Stimulated activated CD4-positive, alpha-beta T cell treated with anti-CD3 and anti-CD28 coated beads, TNF-alpha, amount 100 ng/mL, for 1 hour (primary cell): ENCODE measurements at regions not wholly inside any gene's neighbourhood (a gene's known extent, or its start where the extent isn't known, plus 50 kb on each side); places are given as distances from the start of the nearest gene placed in this dataset.
"Not testable (repeated sequence)": the region's sequence is repeated elsewhere in the genome, so short reads cannot be mapped to it uniquely, and the experiment has no call there.

Source experiments
- DNase-seq, 3 donors: peaks; one replicate each; pipeline ENCODE4 v3.0.0-alpha.2; 2020; ENCODE audit warnings: low read depth in 3 of 3, low spot score in 1 of 3

DNA sequence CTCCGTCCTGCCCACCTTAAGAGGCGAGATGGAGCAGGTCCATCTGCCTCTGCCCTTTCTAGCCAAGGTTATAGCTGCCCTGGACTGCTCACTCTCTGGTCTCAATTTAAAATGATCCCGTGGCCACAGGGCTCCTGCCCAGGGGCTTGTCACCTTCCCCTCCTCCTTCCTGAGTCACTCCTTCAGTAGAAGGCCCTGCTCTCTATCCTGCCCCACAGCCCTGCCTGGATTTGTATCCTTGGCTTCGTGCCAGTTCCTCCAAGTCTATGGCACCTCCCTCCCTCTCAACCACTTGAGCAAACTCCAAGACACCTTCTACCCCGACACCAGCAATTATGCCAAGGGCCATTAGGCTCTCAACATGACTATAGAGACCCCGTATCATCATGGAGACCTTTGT lies 105.3 kb upstream of the PZP start:
- not testable (repeated sequence) for DNase-seq

DNA sequence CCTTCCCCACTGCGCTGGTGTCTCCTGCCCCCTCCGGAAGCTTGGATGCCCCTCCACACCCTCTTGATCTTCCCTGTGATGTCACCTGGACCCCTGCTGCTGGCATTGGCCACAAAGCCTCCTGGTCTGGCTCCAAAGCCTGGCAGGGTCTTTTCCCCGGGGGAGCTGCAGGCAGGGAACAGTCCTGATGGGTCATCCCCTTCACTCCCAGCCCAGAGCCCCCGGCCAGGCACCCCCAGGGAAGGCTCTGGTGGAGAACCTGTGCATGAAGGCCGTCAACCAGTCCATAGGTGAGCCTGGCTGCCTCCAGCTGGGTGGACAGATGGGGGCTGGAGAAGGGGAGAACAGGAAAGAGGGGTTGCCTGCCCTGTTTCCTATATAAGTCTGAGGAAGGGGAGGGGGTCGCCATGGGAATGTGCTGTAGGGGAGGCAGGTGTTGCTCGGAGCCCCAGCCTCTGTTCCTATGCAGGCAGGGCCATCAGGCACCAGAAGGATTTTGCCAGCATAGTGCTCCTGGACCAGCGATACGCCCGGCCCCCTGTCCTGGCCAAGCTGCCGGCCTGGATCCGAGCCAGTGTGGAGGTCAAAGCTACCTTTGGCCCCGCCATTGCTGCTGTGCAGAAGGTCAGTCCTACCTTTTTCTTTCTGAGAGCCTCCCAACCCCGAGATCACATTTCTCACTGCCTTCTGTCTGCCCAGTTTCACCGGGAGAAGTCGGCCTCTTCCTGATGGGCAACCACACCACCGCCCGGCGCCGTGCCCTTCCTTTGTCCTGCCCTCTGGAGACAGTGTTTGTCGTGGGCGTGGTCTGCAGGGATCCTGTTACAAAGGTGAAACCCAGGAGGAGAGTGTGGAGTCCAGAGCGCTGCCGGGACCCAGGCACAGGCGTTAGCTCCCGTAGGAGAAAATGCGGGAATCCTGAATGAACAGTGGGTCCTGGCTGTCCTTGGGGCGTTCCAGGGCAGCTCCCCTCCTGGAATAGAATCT lies 104.5 kb upstream of the PZP start:
- DNase-seq = not testable (repeated sequence)

DNA sequence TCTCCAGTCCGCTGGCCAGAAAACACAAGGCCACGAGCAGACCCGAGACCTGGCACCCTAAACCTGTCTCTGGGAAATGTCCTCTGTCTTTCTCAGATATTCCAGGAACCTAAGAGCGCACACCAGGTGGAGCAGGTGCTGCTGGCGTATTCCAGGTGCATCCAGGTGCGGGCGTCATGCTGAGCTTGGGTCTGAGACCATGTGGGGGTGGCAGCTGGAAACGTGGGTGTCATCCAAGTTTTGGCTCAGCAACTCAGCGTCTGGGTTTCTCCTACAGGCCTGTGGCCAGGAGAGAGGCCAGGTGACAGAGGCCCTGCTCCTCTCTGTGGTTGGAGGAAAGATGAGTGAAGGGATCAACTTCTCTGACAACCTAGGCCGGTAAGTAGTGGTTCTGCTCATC lies 103.3 kb upstream of the PZP start:
- not testable (repeated sequence) for DNase-seq

DNA sequence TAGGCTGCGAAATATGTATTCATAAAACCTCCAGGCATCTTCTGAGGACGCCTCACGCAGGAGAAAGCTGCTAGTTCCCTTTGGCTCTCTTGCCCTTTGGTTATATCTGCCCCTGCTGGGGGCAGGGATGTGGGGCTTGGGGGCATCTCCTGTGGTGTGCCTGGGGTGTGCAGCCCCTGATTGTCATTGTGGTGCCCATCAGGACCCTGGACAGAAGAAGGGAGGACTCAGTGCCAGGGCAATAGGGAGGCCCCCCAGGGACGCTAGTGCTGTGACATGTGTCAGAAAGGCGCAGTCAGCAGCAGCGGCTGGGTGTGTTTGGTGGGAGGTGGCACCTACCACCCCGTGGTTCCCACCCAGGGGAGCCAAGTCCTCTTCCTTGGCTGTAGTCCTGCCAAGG lies 102.5 kb upstream of the PZP start:
- not testable (repeated sequence) for DNase-seq

DNA sequence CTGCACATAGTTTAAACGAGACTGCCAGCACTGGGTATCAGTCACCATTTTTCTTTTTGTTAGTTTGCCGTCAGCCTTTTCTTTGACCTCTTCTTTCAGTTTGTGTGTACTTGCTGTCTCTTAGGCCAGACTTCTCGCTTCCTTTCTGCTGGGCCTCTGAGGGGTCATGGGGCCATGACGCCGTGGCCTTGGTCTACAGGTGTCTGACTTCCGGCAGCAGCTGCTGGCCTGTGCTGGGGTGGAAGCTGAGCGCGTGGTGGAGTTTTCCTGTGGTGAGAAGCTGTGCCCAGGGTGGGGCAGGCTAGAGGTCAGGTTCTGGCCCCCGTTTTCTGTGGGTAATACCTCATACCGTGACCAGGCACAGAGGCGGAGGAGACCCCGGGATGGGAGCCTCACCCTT lies 101.6 kb upstream of the PZP start:
- not testable (repeated sequence) for DNase-seq

DNA sequence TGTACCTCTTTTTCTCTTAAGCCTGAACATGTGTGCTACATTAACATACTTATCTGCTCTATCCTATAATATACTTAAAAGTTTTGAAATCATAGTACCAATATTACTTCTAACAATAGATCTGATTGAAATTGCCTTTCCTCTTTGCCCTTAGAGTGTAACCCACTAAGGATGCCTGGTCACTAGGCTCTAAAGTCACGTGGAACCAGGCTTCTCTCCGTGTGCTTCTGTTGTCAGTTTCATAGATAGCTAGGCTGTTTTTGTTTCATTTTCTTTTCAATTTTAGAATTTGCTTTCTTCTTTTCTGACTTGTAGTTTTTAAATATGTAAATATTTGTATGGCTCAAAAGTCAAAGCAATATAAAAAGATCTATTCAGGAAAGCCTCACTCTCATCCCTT lies 100.5 kb upstream of the PZP start:
- not testable (repeated sequence) for DNase-seq

DNA sequence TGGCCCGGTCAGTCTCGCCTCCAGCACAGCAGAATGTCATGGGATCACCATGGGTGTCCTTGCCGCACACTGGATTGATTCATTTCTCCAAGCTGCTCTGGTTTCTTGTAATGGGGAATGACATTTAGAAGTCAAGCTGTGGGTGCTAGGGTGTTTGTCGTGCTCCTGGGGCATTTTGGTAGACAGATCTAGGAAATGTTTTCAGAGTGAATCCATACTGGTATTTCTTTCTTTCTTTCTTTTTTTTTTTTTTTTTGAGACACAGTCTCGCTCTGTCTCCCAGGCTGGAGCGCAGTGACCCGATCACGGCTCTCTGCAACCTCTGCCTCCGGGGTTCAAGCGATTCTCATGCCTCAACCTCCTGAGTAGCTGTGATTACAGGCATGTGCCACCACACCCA lies 100.0 kb upstream of the PZP start:
- not testable (repeated sequence) for DNase-seq

DNA sequence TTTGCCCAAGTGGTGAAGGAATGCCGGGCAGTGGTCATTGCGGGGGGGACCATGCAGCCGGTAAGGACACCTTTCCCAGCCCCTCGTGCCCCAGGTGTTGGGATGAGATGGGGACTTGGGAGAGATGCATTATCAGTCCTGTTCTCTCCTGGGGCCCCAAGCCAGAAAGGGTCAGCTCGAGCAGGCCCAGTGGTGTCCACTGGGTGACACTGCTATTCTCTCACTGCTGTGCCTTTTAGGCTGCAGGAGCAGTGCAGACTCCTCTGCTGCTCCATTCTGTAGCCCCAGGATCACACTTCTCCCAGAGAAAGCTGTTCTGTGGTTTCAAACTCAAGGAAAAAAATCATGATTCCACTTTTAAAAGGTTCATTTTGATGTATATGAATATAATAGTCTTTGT lies 99.1 kb upstream of the PZP start:
- not testable (repeated sequence) for DNase-seq

DNA sequence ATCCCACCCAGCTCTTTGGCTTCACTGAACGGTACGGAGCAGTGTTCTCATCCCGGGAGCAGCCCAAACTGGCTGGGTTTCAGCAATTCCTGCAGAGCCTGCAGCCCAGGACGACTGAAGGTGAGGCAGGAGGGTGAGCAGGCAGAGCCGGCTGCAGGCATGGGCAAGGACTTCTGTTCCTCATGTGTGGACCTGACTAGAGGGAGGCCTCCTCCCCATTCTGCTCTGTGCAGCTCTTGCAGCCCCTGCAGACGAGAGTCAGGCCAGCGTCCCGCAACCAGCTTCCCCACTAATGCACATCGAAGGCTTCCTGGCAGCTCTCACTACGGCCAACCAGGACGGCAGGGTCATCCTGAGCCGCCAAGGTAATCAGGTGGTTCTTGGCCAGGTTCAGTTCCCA lies 97.8 kb upstream of the PZP start:
- not testable (repeated sequence) for DNase-seq

DNA sequence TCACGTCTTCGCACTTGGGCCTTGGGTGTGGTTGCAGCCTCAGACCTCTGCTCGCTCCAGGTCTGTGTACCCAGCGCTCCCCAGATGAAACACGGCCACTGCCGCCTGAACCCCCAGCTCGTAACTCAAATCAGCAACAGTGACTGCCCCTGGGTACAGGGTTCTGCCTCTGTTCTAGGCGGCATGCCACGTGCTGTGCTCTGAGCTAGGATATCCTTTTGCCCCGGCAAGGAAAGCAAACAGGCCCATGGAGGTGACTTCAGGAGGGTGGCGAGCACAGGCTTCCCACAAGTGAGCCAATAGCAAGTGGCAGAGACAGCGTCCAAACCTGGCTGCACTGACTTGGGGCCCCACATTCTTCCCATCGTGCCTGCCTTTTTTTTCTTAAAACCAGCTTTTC lies 96.3 kb upstream of the PZP start:
- not testable (repeated sequence) for DNase-seq

DNA sequence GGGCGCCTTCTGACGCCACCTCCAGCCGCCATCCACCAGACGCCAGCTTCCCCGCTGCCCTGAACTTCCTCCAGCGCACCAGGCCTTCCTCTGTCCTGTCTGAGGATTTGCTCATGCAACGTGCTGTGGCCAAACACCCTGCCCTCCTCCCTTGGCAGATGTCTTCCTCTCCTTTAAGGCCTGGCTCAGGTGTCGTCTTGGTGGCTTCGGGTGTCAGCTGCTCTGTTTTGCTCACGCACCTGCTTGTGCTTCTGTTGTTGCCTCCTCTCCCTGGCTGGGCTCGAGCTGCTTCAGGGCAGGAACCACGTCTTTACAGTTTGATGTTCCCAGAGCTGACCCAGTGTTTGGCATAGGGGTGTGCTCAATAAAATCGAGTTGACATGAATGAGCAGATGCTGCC lies 87.7 kb upstream of the PZP start:
- not testable (repeated sequence) for DNase-seq

DNA sequence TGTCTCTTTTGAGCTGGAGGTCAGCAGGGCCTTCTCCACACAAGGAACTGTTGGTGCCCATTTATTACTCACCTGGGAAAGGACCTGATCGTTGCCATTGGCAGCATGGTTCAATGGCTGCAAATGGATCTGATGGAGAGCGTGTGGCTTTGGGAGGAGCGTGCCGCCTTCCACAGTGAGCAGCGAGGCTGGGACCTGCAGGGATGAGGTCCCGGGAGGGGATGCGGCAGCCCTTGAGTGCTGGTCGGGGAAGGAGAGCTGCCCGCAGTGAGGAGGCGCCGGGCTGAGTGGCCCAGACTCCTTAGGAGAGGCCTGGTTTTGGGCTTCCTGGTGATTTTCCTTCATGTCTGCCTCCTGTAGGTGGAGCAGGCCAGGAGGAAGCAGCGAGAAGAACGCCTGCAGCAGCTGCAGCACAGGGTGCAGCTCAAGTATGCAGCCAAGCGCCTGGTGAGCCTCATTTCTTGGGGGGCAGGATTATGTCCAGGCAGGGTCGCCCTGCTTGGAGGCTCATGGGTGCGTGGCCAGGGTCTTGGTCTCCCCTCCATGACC lies 86.0 kb upstream of the PZP start:
- not testable (repeated sequence) for DNase-seq

DNA sequence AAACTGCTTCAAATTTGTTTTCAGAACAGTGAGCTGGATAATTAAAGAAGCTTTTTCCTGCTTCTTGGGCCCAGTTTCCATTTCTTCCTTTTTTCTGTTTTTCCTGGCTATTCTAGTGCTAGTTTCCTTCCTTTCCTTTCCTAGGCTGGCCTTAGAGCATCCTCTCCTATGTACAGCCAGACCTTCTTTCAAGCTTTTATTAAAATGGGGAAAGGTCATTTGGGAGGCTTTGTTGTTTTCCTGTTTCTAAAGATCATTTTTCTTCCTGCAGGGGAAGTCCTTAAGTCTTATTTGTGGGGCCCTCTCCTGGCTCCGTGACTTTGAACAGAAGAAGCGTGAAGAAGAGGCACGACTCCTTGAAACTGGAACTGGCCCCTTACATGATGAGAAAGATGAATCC lies 85.2 kb upstream of the PZP start:
- DNase-seq = not testable (repeated sequence)

DNA sequence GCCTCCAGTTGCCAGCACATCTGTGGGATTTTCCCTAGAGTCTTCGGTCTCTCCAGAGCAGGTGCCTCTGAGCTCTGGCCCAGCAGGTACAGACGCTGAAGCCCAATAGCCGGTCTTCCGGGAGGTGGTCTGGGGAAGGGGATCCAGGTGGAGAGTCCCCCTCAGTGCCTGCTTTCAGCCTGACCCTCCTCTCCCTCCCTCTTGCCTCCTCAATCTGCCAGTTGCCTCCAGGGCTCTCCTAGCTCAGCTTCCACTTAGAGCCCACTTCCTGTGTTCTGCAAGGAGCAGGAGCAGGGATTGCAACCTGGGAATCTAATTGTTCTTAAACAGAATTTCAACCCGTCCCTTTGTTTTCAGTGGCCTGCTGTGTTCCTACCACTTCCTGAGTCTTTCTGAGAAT lies 81.8 kb upstream of the PZP start:
- DNase-seq = not testable (repeated sequence)

DNA sequence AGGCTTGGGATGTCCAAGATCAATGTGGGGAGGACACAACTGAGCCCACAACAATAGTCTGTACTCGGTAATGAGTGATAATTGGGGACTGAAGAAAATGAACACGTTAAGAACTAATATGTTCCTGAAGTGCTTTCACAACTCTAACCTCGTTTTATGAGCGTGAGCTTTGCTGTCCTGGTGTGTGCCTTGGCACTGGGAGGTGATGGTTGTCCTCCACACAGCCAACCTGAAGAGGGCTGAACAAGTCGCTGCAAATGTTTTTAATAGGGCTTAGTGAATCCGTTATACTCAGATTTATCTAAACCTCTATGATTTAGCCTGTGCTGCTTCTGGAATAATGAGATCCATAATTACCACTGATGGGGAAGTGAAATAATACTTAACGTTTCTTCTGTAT lies 76.5 kb upstream of the PZP start:
- not testable (repeated sequence) for DNase-seq

DNA sequence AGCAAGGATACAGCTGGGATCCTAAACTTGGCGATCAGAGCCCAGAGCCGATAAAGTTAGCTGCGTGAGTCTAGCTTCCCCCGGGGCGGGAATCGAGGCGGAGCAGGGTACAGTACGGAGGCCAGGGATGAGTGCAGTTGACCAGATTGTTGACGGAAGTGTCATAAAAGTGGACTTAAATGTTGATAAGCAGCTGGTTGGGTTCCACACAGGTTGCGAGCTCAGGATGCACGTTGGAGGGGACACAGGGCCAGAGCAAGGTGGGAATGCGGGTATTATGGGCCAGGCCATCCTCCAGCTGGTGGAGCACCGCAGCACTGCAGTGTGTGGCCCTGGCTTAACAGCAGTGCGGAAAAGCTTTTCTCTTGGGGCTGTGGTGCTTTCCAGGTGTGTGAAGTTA lies 76.0 kb upstream of the PZP start:
- DNase-seq = not testable (repeated sequence)

DNA sequence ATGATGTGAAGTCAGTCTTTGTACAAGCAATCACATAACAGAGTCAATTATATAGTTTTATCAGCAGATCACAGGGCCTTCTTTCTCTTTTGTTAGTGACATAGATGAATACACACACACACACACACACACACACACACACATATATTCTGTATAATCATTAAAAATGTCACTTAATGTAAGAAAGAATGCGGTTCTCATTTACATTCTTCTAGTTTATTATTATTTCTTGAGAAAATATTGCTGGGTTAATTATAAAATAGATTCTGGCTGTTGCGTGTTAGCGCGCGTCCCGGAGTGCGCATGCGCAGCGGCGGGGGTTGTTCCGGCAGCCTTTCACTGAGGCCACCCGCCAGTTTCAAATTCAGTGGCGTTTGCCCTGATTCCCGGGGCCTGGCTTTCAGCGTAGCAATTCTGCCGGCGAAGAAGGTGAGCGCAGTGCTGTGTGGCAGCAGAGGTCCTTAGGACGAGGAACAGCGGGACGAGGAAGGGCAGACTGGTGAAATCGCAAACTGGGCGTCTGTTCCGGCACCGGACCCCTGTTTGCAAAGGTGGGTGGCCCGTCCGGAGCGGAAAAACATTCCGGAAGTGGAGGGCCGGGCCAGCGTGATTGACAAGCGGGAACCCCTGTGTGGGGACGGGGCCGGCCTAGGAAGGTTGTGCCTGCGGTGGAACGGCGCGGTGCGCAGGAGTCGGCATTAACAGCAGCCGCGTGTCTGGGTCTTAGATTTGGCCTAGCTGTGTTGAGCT lies 75.3 kb upstream of the PZP start:
- peak; percentile 20 to 73 (median 62) for DNase-seq

DNA sequence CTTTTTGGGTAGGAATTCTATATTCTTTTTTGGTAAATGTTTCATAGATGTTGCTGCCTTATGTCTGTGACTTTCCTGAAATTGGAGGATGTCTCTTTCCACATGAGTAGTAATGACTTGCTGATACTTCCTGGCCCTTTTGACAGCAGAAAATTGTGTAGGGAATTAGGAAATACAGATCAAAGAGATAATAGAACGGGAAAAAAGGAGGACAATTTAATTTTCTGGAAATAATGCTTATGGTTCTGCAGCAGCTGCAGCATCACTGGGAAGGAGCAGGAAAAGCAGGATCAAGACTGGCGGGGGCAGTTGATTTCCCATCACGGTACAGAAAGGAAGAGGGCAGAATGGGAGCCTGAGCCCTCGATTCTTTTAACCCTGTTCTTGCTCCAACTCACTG lies 68.8 kb upstream of the PZP start:
- no peak for DNase-seq

DNA sequence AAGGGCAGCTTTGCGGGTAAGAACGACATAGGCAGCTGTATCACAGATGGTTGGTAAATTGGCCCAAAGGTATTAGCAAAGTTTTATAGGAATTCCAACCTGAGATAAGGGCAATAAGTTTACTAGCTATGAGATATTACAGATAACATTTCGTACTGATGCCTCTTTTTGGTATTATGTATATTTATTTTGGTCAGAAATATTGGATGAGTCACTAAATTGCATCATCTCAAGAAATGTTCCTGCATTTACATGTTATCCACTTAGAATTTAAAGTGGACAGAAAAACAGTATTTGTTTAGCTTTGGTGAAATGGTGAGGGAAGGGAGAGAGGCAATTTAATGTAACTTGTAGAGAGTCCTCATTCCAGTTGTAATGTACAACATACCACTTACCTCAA lies 65.1 kb upstream of the PZP start:
- DNase-seq = no peak

DNA sequence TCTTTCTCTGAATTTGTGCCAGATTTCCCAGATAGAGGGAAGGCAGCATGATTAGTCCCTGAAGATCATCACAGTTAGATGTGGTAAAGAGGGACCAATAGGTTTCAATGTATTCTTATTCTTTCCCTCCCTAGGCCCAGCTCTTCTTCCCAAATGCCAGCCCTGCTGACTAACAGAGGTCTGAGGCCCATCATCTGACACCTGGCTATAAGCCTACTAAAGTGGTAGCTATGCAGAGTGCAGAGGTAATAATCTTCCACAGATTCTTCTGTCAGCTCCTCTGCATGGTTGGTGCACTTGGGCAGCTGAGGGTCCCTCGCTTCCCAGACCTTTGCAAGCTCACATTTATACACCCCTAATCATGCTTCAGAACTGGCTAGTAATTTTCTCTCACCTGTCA lies 63.7 kb upstream of the PZP start:
- DNase-seq = no peak

DNA sequence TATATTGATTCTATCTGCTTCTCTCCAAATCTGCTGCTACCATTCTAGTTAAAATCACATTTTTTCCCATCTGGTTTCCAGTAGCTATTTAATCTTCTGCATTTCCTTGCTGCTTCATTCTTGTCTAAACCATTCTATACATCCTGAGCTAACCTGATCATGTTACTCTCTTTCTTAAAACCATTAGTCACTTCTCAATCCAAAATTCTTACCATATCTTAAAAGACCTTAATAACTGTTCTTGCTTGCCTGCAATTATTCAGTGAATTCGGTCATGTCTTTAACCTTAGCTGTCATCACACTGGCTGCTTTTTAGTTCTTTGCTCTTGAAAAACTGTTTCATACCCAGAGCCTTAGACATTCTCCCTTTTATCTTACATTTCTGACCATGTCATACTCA lies 56.4 kb upstream of the PZP start:
- no peak for DNase-seq

DNA sequence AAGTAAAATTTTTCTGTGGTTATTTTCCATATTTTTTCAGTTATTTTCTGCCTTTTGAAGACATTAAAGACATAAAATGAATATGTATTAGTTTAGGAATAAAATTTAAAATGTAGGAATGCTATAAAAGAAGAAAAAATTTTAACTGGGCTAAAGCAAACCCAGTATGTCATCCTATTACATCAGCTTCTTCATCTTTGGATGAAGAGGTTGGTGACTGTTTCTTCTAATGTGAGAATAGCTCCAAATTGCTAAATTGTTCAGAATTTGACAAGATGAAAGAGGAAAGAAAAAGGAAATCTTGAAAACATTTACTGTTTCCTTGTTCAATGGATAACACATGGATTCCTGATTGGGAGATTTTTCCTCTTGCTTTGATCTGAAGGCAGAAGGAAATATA lies 52.7 kb upstream of the PZP start:
- DNase-seq = no peak
